Heart left ventricle (tissue), 13 donors: ENCODE measurements at regions not wholly inside any gene's neighbourhood (a gene's known extent, or its start where the extent isn't known, plus 50 kb on each side); places are given as distances from the start of the nearest gene placed in this dataset.

ENCODE experiments used
- POLR2A ChIP-seq, 2 donors: fragments of 450-650 bp; IDR thresholded peaks; one replicate each; pipeline ENCODE4 v1.6.1; 2017; ENCODE audit warnings: antibody characterized with exemption in 2 of 2, mild to moderate bottlenecking in 2 of 2, moderate library complexity in 2 of 2
- TF ChIP-seq, protein P1 (sequence below), 12 donors: fragments of 200-600 bp; sonication (generic) in 4 of 12; IDR thresholded peaks; one replicate each; pipeline versions ENCODE4 v1.5.0 to v1.8.0; 2018 to 2022; ENCODE audit warnings: antibody characterized with exemption in 12 of 12, mild to moderate bottlenecking in 5 of 12
- donor health status: ischemic (EF 13 %, LVEDD 7.1; RV severe dilation, severe dysfunction).
- donor health status: DM: no; HTN: yes; CAD: no.
- donor health status: DM: no; HTN: no; CAD: no.
- donor health status: ischemic (EF 25% LVEDD 6.9; RV normal size, moderate dysfunction).
- donor health status: ischemic (EF 25% LVEDD 5.7; RV mildly dilated, moderate dysfunction).
- donor health status: ischemic (EF 35%, LVEDD 5.7; RV mildly dilated, moderate dysfunction).
- donor health status: nonischemic (EF 11% LVEDD 7.7; RV severe dilation, severe dysfunction).
- donor health status: DM: yes; HTN: yes; CAD: no.
- donor health status: PGD.
- donor health status: ischemic (EF 29% LVEDD 5.4; RV normal size, mild dysfunction).
- donor health status: nonischemic (EF 23%, LVEDD 6.1; RV moderate dilation, normal function).

DNA sequence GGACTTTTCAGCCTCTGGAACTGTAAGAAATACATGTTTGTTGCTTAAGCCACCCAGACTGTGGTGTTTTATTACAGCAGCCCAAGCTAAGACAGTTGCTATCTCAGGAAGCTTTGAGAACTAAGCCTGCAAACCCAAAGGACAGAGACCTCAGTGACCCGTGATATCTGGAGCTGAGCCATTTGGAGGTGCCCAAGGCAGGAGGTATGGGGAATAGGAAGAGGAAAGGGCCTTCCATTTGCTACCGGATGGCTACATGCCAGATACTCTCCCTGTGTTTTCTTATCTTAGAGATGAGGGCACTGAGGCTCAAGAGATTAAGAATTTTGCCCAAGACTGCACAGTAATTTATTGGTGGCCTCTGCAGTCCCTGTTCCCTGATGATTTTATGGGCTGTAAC, 622.1 kb upstream of the CDH5 start:
- TF ChIP-seq POLR2A (IDR thresholded peaks at IDR 0.05), result no peak
- TF ChIP-seq, protein P1, sequence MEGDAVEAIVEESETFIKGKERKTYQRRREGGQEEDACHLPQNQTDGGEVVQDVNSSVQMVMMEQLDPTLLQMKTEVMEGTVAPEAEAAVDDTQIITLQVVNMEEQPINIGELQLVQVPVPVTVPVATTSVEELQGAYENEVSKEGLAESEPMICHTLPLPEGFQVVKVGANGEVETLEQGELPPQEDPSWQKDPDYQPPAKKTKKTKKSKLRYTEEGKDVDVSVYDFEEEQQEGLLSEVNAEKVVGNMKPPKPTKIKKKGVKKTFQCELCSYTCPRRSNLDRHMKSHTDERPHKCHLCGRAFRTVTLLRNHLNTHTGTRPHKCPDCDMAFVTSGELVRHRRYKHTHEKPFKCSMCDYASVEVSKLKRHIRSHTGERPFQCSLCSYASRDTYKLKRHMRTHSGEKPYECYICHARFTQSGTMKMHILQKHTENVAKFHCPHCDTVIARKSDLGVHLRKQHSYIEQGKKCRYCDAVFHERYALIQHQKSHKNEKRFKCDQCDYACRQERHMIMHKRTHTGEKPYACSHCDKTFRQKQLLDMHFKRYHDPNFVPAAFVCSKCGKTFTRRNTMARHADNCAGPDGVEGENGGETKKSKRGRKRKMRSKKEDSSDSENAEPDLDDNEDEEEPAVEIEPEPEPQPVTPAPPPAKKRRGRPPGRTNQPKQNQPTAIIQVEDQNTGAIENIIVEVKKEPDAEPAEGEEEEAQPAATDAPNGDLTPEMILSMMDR (IDR thresholded peaks at IDR 0.05), result no peak
